ENCODE measurements at regions not wholly inside any gene's neighbourhood (a gene's known extent, or its start where the extent isn't known, plus 50 kb on each side); places are given as distances from the start of the nearest gene placed in this dataset.

DNA sequence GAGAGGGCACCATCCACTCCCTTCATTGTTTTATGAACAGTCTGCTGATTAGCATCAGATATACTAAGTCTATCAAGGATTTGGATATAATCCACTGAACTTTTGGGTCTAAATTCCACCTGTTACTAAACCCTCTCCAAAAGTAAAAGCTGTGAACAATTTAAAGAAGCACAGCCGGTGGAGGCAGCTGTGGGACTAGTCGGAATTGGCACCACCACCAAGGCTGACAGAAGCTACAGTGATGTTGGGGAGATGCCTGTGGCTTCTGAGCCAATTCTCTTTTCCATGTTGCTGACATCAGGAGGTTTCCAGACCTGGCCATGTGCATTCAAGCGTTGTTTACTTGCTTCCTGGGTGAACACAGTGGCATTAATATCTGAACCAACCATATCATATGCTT, 679.0 kb upstream of the CA10 start:
- TF ChIP-seq FOXM1 (IDR thresholded peaks at IDR 0.05; ENCODE audit: borderline replicate concordance, low read depth) (no peak), TAF1 (IDR thresholded peaks at IDR 0.05; ENCODE audit: low read depth) (no peak), CEBPB (IDR thresholded peaks at IDR 0.05) (no peak), TCF12 (IDR thresholded peaks at IDR 0.05; ENCODE audit: low read depth) (no peak)
- TF ChIP-seq, protein P1, sequence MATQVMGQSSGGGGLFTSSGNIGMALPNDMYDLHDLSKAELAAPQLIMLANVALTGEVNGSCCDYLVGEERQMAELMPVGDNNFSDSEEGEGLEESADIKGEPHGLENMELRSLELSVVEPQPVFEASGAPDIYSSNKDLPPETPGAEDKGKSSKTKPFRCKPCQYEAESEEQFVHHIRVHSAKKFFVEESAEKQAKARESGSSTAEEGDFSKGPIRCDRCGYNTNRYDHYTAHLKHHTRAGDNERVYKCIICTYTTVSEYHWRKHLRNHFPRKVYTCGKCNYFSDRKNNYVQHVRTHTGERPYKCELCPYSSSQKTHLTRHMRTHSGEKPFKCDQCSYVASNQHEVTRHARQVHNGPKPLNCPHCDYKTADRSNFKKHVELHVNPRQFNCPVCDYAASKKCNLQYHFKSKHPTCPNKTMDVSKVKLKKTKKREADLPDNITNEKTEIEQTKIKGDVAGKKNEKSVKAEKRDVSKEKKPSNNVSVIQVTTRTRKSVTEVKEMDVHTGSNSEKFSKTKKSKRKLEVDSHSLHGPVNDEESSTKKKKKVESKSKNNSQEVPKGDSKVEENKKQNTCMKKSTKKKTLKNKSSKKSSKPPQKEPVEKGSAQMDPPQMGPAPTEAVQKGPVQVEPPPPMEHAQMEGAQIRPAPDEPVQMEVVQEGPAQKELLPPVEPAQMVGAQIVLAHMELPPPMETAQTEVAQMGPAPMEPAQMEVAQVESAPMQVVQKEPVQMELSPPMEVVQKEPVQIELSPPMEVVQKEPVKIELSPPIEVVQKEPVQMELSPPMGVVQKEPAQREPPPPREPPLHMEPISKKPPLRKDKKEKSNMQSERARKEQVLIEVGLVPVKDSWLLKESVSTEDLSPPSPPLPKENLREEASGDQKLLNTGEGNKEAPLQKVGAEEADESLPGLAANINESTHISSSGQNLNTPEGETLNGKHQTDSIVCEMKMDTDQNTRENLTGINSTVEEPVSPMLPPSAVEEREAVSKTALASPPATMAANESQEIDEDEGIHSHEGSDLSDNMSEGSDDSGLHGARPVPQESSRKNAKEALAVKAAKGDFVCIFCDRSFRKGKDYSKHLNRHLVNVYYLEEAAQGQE (IDR thresholded peaks at IDR 0.05; ENCODE audit: low read depth): no peak
- TF ChIP-seq, protein P2, sequence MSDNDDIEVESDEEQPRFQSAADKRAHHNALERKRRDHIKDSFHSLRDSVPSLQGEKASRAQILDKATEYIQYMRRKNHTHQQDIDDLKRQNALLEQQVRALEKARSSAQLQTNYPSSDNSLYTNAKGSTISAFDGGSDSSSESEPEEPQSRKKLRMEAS (IDR thresholded peaks at IDR 0.05): no peak
- TF ChIP-seq, protein P3, sequence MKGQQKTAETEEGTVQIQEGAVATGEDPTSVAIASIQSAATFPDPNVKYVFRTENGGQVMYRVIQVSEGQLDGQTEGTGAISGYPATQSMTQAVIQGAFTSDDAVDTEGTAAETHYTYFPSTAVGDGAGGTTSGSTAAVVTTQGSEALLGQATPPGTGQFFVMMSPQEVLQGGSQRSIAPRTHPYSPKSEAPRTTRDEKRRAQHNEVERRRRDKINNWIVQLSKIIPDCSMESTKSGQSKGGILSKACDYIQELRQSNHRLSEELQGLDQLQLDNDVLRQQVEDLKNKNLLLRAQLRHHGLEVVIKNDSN (IDR thresholded peaks at IDR 0.05): no peak

DNA sequence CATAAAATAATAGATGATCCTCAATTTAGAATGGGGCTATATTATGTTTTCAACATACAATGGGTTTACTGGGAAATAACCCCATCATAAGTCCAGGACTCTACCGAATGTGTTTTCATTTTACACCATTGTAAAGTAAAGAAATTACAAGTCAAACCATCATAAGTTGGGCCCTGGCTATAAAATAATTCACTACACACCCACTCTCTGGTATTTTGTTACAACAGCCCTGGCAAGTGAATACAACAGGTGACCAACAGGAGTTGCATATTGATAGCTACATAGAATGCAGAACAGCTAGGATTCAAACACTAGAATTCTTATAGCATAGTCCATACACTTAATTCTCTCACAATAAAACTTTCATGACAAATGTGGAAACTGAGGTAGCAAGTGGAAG, 673.0 kb upstream of the CA10 start:
- TF ChIP-seq RAD21 (IDR thresholded peaks at IDR 0.05; ENCODE audit: low read depth): no peak
- TF ChIP-seq FOXM1 (IDR thresholded peaks at IDR 0.05; ENCODE audit: borderline replicate concordance, low read depth): no peak
- no peak for TF ChIP-seq ZBTB7A (IDR thresholded peaks at IDR 0.05; ENCODE audit: low read depth)
- TF ChIP-seq, protein P1 (IDR thresholded peaks at IDR 0.05; ENCODE audit: low read depth): no peak
- no peak for TF ChIP-seq CREB1 (IDR thresholded peaks at IDR 0.05; ENCODE audit: low read depth)
- no peak for TF ChIP-seq NFIC (IDR thresholded peaks at IDR 0.05)
- no peak for TF ChIP-seq YY1 (IDR thresholded peaks at IDR 0.05; ENCODE audit: low read depth)
- TF ChIP-seq, protein P3 (IDR thresholded peaks at IDR 0.05): no peak
- TF ChIP-seq EGR1 (IDR thresholded peaks at IDR 0.05): no peak
- TF ChIP-seq EP300 (IDR thresholded peaks at IDR 0.05; ENCODE audit: borderline replicate concordance): no peak
- TF ChIP-seq, protein P2 (IDR thresholded peaks at IDR 0.05): no peak
- TF ChIP-seq TAF1 (IDR thresholded peaks at IDR 0.05; ENCODE audit: low read depth): no peak
- TF ChIP-seq TCF12 (IDR thresholded peaks at IDR 0.05; ENCODE audit: low read depth): no peak
- no peak for TF ChIP-seq CEBPB (IDR thresholded peaks at IDR 0.05)
- no peak for TF ChIP-seq TEAD4 (IDR thresholded peaks at IDR 0.05)

DNA sequence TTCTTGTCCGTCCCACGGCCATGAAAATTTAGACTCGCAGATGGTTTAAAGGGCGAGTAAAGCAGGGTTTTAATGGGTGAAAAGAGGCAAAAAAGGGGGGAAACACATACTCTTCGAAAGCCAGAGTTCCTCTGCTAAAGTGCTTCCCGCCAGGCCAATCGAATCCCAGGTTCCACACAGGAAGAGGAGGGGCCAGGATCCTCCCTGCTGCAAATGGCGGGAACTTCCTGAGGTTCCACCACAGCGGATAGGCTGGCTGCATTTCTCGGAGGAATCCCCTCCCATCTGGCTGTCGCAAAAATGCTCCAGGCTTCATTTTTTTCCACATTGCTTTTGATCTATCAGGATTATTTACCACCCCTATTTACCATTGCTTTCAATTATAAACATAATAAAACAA, 670.1 kb upstream of the CA10 start:
- TF ChIP-seq, protein P3 (IDR thresholded peaks at IDR 0.05): no peak
- no peak for TF ChIP-seq TCF12 (IDR thresholded peaks at IDR 0.05; ENCODE audit: low read depth)
- no peak for TF ChIP-seq YY1 (IDR thresholded peaks at IDR 0.05; ENCODE audit: low read depth)
- TF ChIP-seq EGR1 (IDR thresholded peaks at IDR 0.05): no peak
- TF ChIP-seq RAD21 (IDR thresholded peaks at IDR 0.05; ENCODE audit: low read depth): no peak
- no peak for TF ChIP-seq FOXM1 (IDR thresholded peaks at IDR 0.05; ENCODE audit: borderline replicate concordance, low read depth)
- no peak for TF ChIP-seq CREB1 (IDR thresholded peaks at IDR 0.05; ENCODE audit: low read depth)
- TF ChIP-seq, protein P1 (IDR thresholded peaks at IDR 0.05; ENCODE audit: low read depth): no peak
- TF ChIP-seq TAF1 (IDR thresholded peaks at IDR 0.05; ENCODE audit: low read depth): no peak
- TF ChIP-seq, protein P2 (IDR thresholded peaks at IDR 0.05): no peak
- no peak for TF ChIP-seq CEBPB (IDR thresholded peaks at IDR 0.05)
- no peak for TF ChIP-seq EP300 (IDR thresholded peaks at IDR 0.05; ENCODE audit: borderline replicate concordance)
- no peak for TF ChIP-seq NFIC (IDR thresholded peaks at IDR 0.05)
- TF ChIP-seq ZBTB7A (IDR thresholded peaks at IDR 0.05; ENCODE audit: low read depth): no peak
- TF ChIP-seq TEAD4 (IDR thresholded peaks at IDR 0.05): no peak

DNA sequence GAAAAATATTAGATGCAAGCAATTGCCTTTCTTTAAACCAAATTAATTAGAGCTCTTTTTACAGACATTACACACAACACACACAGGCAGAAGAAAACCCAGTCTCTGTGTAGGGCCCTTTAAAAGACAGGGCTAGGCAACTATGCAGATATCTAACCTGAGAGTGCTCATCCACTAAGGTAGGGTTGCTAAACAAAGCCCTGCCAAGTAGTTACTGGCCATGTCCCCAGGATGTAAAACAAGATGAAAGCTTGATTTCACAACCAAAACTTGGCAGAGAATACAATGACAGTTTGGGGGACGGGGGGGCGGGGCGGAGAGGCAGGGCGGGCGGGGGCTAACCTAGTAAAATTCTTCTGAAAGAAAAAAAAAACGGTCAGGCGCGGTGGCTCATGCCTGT, 669.0 kb upstream of the CA10 start:
- TF ChIP-seq TCF12 (IDR thresholded peaks at IDR 0.05; ENCODE audit: low read depth) (no peak), EGR1 (IDR thresholded peaks at IDR 0.05) (no peak), NFIC (IDR thresholded peaks at IDR 0.05) (no peak), EP300 (IDR thresholded peaks at IDR 0.05; ENCODE audit: borderline replicate concordance) (no peak), RAD21 (IDR thresholded peaks at IDR 0.05; ENCODE audit: low read depth) (no peak), ZBTB7A (IDR thresholded peaks at IDR 0.05; ENCODE audit: low read depth) (no peak), CEBPB (IDR thresholded peaks at IDR 0.05) (no peak), YY1 (IDR thresholded peaks at IDR 0.05; ENCODE audit: low read depth) (no peak), FOXM1 (IDR thresholded peaks at IDR 0.05; ENCODE audit: borderline replicate concordance, low read depth) (no peak), CREB1 (IDR thresholded peaks at IDR 0.05; ENCODE audit: low read depth) (no peak), TEAD4 (IDR thresholded peaks at IDR 0.05) (no peak), TAF1 (IDR thresholded peaks at IDR 0.05; ENCODE audit: low read depth) (no peak)
- TF ChIP-seq, protein P1 (IDR thresholded peaks at IDR 0.05; ENCODE audit: low read depth): no peak
- TF ChIP-seq, protein P2 (IDR thresholded peaks at IDR 0.05): no peak
- TF ChIP-seq, protein P3 (IDR thresholded peaks at IDR 0.05): no peak

Data from Ishikawa (cell line).